Retinal pigment epithelial cell (primary cell): ENCODE measurements at regions not wholly inside any gene's neighbourhood (a gene's known extent, or its start where the extent isn't known, plus 50 kb on each side); places are given as distances from the start of the nearest gene placed in this dataset.
"Not testable (repeated sequence)": the region's sequence is repeated elsewhere in the genome, so short reads cannot be mapped to it uniquely, and the experiment has no call there.

Experiments
- DNase-seq: peaks from one replicate; pipeline ENCODE4 v3.0.0-alpha.2; 2010; ENCODE audit warnings: low read depth
- H3K4me3 ChIP-seq: 2 replicates; pipeline ENCODE4 v1.5.1; 2011; ENCODE audit warnings: mild to moderate bottlenecking, low read length, control low read depth, moderate library complexity
- CTCF ChIP-seq: conservative IDR thresholded peaks from 2 replicates; pipeline ENCODE4 v1.5.1; 2011; ENCODE audit warnings: low read depth, low read length, control low read depth, inconsistent platforms

- H3K4me3 ChIP-seq: no peak overlapping the region
- TF ChIP-seq CTCF: no peak
- DNase-seq: no peak
Observed at GRCh38 chr2:176879426-176879995, 333.1 kb upstream of the HNRNPA3 start.

DNA sequence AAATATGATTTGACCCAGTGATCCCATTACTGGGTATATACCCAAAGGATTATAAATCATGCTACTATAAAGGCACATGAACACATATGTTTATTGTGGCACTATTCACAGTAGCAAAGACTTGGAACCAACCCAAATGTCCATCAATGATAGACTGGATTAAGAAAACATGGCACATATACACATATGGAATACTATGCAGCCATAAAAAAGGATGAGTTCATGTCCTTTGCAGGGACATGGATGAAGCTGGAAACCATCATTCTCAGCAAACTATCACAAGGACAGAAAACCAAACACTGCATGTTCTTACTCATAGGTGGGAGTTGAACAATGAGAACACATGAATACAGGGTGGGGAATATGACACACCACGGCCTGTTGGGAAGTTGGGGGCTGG, 330.5 kb upstream of the HNRNPA3 start:
- H3K4me3 ChIP-seq, DNase-seq: not testable (repeated sequence)

- DNase-seq: no peak
- no peak overlapping the region for H3K4me3 ChIP-seq
- no peak for TF ChIP-seq CTCF
Observed at GRCh38 chr2:176885001-176885643, 327.5 kb upstream of the HNRNPA3 start.

- TF ChIP-seq CTCF: no peak
- H3K4me3 ChIP-seq: no peak overlapping the region
Observed at GRCh38 chr2:176885661-176886060, 326.9 kb upstream of the HNRNPA3 start.

DNA sequence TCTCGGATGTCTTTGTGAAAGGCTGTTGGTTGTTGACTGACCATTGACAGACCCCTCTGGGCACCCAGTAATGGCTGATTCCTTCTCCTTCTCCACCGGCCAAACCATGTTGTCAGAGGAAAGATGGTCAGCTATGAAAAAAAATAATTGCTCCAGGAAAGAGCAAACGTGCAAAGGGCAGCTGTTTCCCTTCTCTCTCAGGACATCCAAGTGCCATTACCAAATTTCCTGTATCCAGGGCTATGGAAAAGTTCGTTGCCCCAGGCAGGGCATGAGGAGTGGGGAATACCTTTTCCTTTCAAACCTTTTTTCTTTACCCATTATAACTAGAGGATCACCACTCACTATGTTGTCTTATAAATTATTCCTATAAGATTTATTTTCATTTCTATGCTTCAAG, 321.5 kb upstream of the HNRNPA3 start:
- no peak overlapping the region for H3K4me3 ChIP-seq
- no peak for DNase-seq
- no peak for TF ChIP-seq CTCF

More at GRCh38 chr2:176885661-176886060, 326.9 kb upstream of the HNRNPA3 start:
- no peak for DNase-seq

DNA sequence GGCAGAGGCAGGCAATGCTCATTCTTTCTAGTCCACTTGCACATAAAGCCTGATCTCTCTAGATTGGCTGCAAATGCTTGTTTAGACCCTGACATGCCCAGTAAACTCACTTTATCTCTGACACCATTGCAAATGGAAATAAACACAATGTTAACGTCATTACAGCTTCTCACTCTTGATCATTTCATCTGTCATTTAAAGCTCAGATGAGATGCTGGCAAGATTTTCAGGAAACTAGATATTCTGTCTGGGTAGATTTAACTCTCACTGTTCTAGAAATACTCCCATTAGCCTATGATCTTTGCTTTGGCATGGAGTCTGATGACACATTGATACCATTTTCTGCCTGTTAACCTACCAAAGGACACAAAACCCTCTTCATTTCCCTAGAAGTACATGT, 320.7 kb upstream of the HNRNPA3 start:
- no peak overlapping the region for H3K4me3 ChIP-seq
- no peak for TF ChIP-seq CTCF
- DNase-seq: no peak

DNA sequence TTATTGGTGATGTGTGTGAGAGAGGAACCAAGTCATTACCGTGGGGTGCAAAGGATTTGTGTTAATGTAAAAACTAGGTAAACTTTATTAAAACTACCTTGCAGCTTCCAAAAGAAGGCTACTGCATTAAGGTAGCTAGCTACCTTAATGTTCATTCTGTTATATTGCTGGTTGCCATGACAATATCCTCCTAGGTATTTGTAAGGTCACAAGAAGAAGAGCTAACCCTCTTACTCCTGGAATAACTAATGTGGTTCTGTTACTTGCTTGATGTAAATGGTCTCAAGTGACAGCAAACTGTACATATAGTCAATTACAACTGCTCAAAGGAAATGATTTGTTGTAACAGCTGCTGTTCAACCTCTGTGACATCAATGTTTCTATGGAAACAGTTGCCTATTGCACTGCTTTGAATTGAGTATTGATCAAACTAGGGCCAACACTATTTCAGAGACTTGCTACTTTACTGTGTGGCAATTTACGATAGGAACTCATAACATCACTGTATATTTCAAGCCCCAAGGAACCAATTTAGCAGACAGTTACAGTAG, 319.8 kb upstream of the HNRNPA3 start:
- no peak for DNase-seq
- no peak for TF ChIP-seq CTCF
- H3K4me3 ChIP-seq: no peak overlapping the region
